ENCODE measurements at regions not wholly inside any gene's neighbourhood (a gene's known extent, or its start where the extent isn't known, plus 50 kb on each side); places are given as distances from the start of the nearest gene placed in this dataset.

DNA sequence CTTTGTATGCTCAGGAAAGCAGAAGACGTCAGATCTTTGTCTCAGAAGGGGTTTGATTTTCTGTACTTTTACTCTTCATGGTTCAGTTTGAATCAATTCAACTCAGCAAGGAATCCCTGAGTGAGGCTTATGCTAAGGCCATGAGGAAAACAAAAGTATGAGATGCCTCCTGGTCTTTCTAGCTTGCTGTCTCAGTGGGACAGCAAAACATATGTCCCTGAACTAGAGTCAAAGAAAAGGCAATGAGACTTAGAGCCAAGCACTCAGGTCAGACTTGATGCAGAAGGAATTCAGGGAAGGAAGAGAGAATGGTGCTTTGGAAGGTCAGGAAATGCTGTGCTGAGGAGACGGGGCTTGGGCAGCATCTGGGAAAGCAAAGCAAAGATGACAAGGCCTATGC is 236.2 kb upstream of the SFRP2 start:
- H3K9ac ChIP-seq (replicated peaks in 1 of 4; ENCODE audit: extremely low read depth in 1 of 4, low read depth in 3 of 4, low read length in 3 of 4), result no peak overlapping the region

More for the DNA sequence above, 236.2 kb upstream of the SFRP2 start:
- FAIRE-seq, result no peak
- Histone ChIP-seq H3K14ac (ENCODE audit: insufficient read length) (no peak overlapping the region), H2BK20ac (ENCODE audit: low read length) (no peak overlapping the region), H3K4me1 (replicated peaks in 1 of 4; ENCODE audit: control insufficient read depth in 3 of 4, insufficient read depth in 4 of 4, low read length in 3 of 4) (peaks cover 0 to under 1% (median 0%) of the 10 kb centered on the region in 4 experiments; a peak in 1 of 7 replicates), H3K79me2 (ENCODE audit: control insufficient read depth in 1 of 2, insufficient read depth in 2 of 2, low read length in 2 of 2) (no peaks in the 10 kb centered on the region), H3K27ac (ENCODE audit: low read depth, low read length) (no peak overlapping the region), H4K20me1 (replicated peaks in 1 of 2; ENCODE audit: control insufficient read depth in 1 of 2, insufficient read depth in 2 of 2, low read length in 2 of 2) (no peaks in the 10 kb centered on the region), H4K91ac (replicated peaks; ENCODE audit: insufficient read length, low read length) (no peak overlapping the region), H2AFZ (ENCODE audit: low read length) (no peak overlapping the region), H3K4me3 (ENCODE audit: extremely low read depth in 1 of 4, insufficient read depth in 2 of 4, low read depth in 3 of 4, low read length in 4 of 4) (no peak overlapping the region), H3K36me3 (ENCODE audit: control insufficient read depth in 2 of 4, insufficient read depth in 4 of 4, low read length in 3 of 4) (no peaks in the 10 kb centered on the region), H4K5ac (ENCODE audit: insufficient read length, low read depth, low read length) (no peak overlapping the region), H2BK120ac (replicated peaks; ENCODE audit: low read depth, low read length) (no peak overlapping the region), H3K27me3 (replicated peaks in 1 of 4; ENCODE audit: control insufficient read depth in 3 of 4, extremely low read depth in 1 of 4, insufficient read depth in 3 of 4, low read length in 3 of 4) (no peaks in the 10 kb centered on the region), H3K9me3 (ENCODE audit: insufficient read depth in 2 of 2, low read depth in 1 of 2, low read length in 1 of 2) (no peaks in the 10 kb centered on the region), H3K79me1 (ENCODE audit: low read depth, low read length) (no peaks in the 10 kb centered on the region), H3K18ac (ENCODE audit: extremely low read depth, low read length) (no peak overlapping the region), H3K4ac (replicated peaks; ENCODE audit: insufficient read length, low read depth, low read length) (no peak overlapping the region), H3K23me2 (ENCODE audit: low read depth, low read length) (no peaks in the 10 kb centered on the region), H4K8ac (ENCODE audit: extremely low read depth, insufficient read depth, low read length) (no peak overlapping the region), H3K23ac (ENCODE audit: insufficient read length) (no peak overlapping the region), H2BK5ac (ENCODE audit: low read depth, low read length) (no peak overlapping the region), H2BK15ac (ENCODE audit: low read length) (no peak overlapping the region), H3K4me2 (ENCODE audit: insufficient read depth in 1 of 2, low read depth in 2 of 2, low read length in 2 of 2) (no peak overlapping the region), H3K56ac (replicated peaks; ENCODE audit: insufficient read length, low read depth, low read length) (no peak overlapping the region), H2AK5ac (ENCODE audit: low read depth, low read length) (no peak overlapping the region), H2BK12ac (ENCODE audit: low read depth, low read length) (no peak overlapping the region; the same call in 1 of the 2 replicates)
- TF ChIP-seq SRF (IDR thresholded peaks at IDR 0.05; ENCODE audit: low read depth, low read length), result no peak
- no peak for TF ChIP-seq CTBP2 (IDR thresholded peaks at IDR 0.05; ENCODE audit: borderline replicate concordance, insufficient read depth, insufficient read length, low read length)
- TF ChIP-seq, protein P1, sequence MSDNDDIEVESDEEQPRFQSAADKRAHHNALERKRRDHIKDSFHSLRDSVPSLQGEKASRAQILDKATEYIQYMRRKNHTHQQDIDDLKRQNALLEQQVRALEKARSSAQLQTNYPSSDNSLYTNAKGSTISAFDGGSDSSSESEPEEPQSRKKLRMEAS (IDR thresholded peaks at IDR 0.05), result no peak
- no peak for TF ChIP-seq BCL11A (IDR thresholded peaks at IDR 0.05; ENCODE audit: low read depth in 2 of 2, low read length in 2 of 2)
- no peak for TF ChIP-seq RXRA (IDR thresholded peaks at IDR 0.05; ENCODE audit: insufficient read depth, low read depth, low read length)
- no peak for TF ChIP-seq POLR2AphosphoS5 (IDR thresholded peaks at IDR 0.05; ENCODE audit: low read depth, low read length)
- no peak for TF ChIP-seq SP4 (IDR thresholded peaks at IDR 0.05; ENCODE audit: low read length)
- TF ChIP-seq CBX8 (IDR thresholded peaks at IDR 0.05; ENCODE audit: borderline replicate concordance, low read depth, low read length), result no peak
- no peak for TF ChIP-seq KDM5A (IDR thresholded peaks at IDR 0.05; ENCODE audit: low read length)
- TF ChIP-seq BRCA1 (IDR thresholded peaks at IDR 0.05; ENCODE audit: low read depth, low read length), result no peak
- no peak for TF ChIP-seq NANOG (IDR thresholded peaks at IDR 0.05; ENCODE audit: insufficient read depth, low read depth, low read length, poor library complexity, severe bottlenecking)
- no peak for TF ChIP-seq TBP (IDR thresholded peaks at IDR 0.05; ENCODE audit: low read depth, low read length)
- POLR2A ChIA-PET (ENCODE audit: partially characterized antibody), result no interaction called here
- DNase-seq (ENCODE audit: low read depth in 1 of 2, low spot score in 2 of 2), result no peak
- 83% methylated on average over 2 of the region's 2 CpGs; no CpG with 5 or more reads in 1 of the 2 experiments for WGBS, 2 experiments (ENCODE audit: extremely low coverage in 1 of 2, insufficient coverage in 1 of 2, insufficient read length in 1 of 2, insufficient replicate concordance in 2 of 2, low coverage in 1 of 2, low lambda C conversion rate in 2 of 2, missing lambda C conversion rate in 1 of 2)
- CTCF ChIA-PET (ENCODE audit: partially characterized antibody), result interaction anchor here (8.1 kb wide), 1 partner anchor 231 kb away, joined by 117 read pairs; no protein-coding TSS in a partner anchor

Measured in H1 (cell line).